ENCODE measurements at regions not wholly inside any gene's neighbourhood (a gene's known extent, or its start where the extent isn't known, plus 50 kb on each side); places are given as distances from the start of the nearest gene placed in this dataset.

- Mint-ChIP-seq H3K27ac (no peak overlapping the region), H3K9me3 (peaks cover 9 to 20% (median 17%) of the 10 kb centered on the region in 7 donors), H3K4me3 (no peak overlapping the region), H3K27me3 (ENCODE audit: low read depth in 3 of 3) (no peaks in the 10 kb centered on the region), H3K4me1 (peaks cover 7% of the 10 kb centered on the region), H3K36me3 (no peaks in the 10 kb centered on the region)
- no peak overlapping the region for H3K4me3 ChIP-seq (replicated peaks in 1 of 3; ENCODE audit: low read depth in 2 of 3, low read length in 3 of 3)
- DNase-seq: no peak
- H3K9ac ChIP-seq (ENCODE audit: insufficient read depth, low read length, poor library complexity, severe bottlenecking): no peak overlapping the region
- no peaks in the 10 kb centered on the region for H3K79me2 ChIP-seq (ENCODE audit: insufficient read depth, low read length)
- H3K36me3 ChIP-seq (replicated peaks in 1 of 2; ENCODE audit: control insufficient read depth in 1 of 2, insufficient read depth in 2 of 2, low read length in 2 of 2): no peaks in the 10 kb centered on the region
- H3K4me1 ChIP-seq (ENCODE audit: control insufficient read depth in 1 of 2, insufficient read depth in 2 of 2, low read length in 2 of 2): no peaks in the 10 kb centered on the region
- H3K4me2 ChIP-seq (replicated peaks; ENCODE audit: extremely low read depth, low read length, poor library complexity, severe bottlenecking): no peak overlapping the region
- H3K27me3 ChIP-seq (ENCODE audit: control insufficient read depth in 2 of 2, insufficient read depth in 2 of 2, low read length in 2 of 2): no peaks in the 10 kb centered on the region
- no peak overlapping the region for H2AFZ ChIP-seq (ENCODE audit: insufficient read depth, low read depth, low read length, poor library complexity, severe bottlenecking)
- H3K9me3 ChIP-seq (replicated peaks in 1 of 2; ENCODE audit: control insufficient read depth in 1 of 2, insufficient read depth in 1 of 2, low read length in 2 of 2): peaks cover 0 to 3% of the 10 kb centered on the region in 2 donors
- TF ChIP-seq CTCF (IDR thresholded peaks at IDR 0.05): no peak
- H3K27ac ChIP-seq (ENCODE audit: low read depth in 1 of 2, low read length in 2 of 2): no peak overlapping the region
- intact Hi-C loops (cut with micrococcal nuclease): no loop called here
- WGBS (ENCODE audit: insufficient coverage): 100% methylated on average over 2 of the region's 5 CpGs
- H4K20me1 ChIP-seq (ENCODE audit: insufficient read depth, low read length): no peaks in the 10 kb centered on the region
These were observed 388.5 kb upstream of the C1orf87 start for GRCh38 chr1:60461925-60462595.

DNA sequence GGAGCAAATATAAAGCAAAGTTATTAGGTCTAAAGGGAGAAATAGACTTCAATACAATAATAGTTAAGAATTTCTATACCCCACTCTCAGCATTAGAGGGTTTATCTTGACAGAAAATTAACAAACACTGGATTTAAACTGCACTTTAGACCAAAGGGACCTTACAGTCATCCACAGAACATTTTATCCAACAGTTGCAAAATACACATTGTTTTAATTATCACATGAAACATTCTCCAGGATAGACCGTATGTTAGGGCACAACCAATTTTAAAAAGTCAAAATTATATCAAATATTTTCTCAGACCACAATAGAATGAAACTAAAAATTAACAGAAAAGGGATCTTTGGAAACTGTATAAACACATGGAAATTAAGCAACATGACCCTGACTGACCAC is 384.5 kb upstream of the C1orf87 start:
- Mint-ChIP-seq H3K36me3 (no peaks in the 10 kb centered on the region), H3K27ac (no peak overlapping the region), H3K27me3 (ENCODE audit: low read depth in 3 of 3) (peaks cover 0 to 2% (median under 1%) of the 10 kb centered on the region in 3 donors), H3K9me3 (peaks cover 20 to 42% (median 28%) of the 10 kb centered on the region in 7 donors), H3K4me1 (peaks cover 5% of the 10 kb centered on the region), H3K4me3 (no peak overlapping the region)
- peaks cover 5 to 22% of the 10 kb centered on the region in 2 donors for H3K9me3 ChIP-seq (replicated peaks in 1 of 2; ENCODE audit: control insufficient read depth in 1 of 2, insufficient read depth in 1 of 2, low read length in 2 of 2)
- no peaks in the 10 kb centered on the region for H3K4me1 ChIP-seq (ENCODE audit: control insufficient read depth in 1 of 2, insufficient read depth in 2 of 2, low read length in 2 of 2)
- H3K27me3 ChIP-seq (ENCODE audit: control insufficient read depth in 2 of 2, insufficient read depth in 2 of 2, low read length in 2 of 2): no peaks in the 10 kb centered on the region
- no peak overlapping the region for H3K9ac ChIP-seq (ENCODE audit: insufficient read depth, low read length, poor library complexity, severe bottlenecking)
- DNase-seq: no peak
- no peak overlapping the region for H3K4me2 ChIP-seq (replicated peaks; ENCODE audit: extremely low read depth, low read length, poor library complexity, severe bottlenecking)
- no peak for TF ChIP-seq CTCF (IDR thresholded peaks at IDR 0.05)
- H3K36me3 ChIP-seq (replicated peaks in 1 of 2; ENCODE audit: control insufficient read depth in 1 of 2, insufficient read depth in 2 of 2, low read length in 2 of 2): no peaks in the 10 kb centered on the region
- intact Hi-C loops (cut with micrococcal nuclease): no loop called here
- no peak overlapping the region for H2AFZ ChIP-seq (ENCODE audit: insufficient read depth, low read depth, low read length, poor library complexity, severe bottlenecking)
- H3K27ac ChIP-seq (ENCODE audit: low read depth in 1 of 2, low read length in 2 of 2): no peak overlapping the region
- H3K4me3 ChIP-seq (replicated peaks in 1 of 3; ENCODE audit: low read depth in 2 of 3, low read length in 3 of 3): no peak overlapping the region
- no CpG with 5 or more reads among the region's 1 CpG for WGBS (ENCODE audit: insufficient coverage)
- no peaks in the 10 kb centered on the region for H3K79me2 ChIP-seq (ENCODE audit: insufficient read depth, low read length)
- no peaks in the 10 kb centered on the region for H4K20me1 ChIP-seq (ENCODE audit: insufficient read depth, low read length)
